HCT116 (cell line): ENCODE measurements at regions not wholly inside any gene's neighbourhood (a gene's known extent, or its start where the extent isn't known, plus 50 kb on each side); places are given as distances from the start of the nearest gene placed in this dataset.

Experiments used
- ATAC-seq: fragments of 200-7000 bp; cut with Tn5 transposase; 2 replicates; pipeline ENCODE4 v1.9.1; 2020; ENCODE audit warnings: mild to moderate bottlenecking, moderate library complexity
- BruUV-seq: library from RNA; stranded (reverse); fragments of 400-500 nt; replicated peaks from 2 replicates; lab custom pipeline; 2021; lab: Mats Ljungman, UMichigan
- CTCF ChIA-PET: fragments of 300-600 bp; sonication (Branson Sonifier 250); formaldehyde crosslinking; loops from one replicate; lab custom pipeline; 2021; ENCODE audit warnings: antibody characterized with exemption; lab: Charles Lee
- POLR2A ChIA-PET: fragments of 300-600, 350-600 bp; sonication (Branson Sonifier 250); formaldehyde crosslinking; loops from one replicate; lab custom pipeline; 2021; ENCODE audit warnings: antibody characterized with exemption; lab: Charles Lee
- RAD21 ChIA-PET, 2 experiments: fragments of 300-600 bp; sonication (Branson Sonifier 250); formaldehyde crosslinking; loops; one replicate each; lab custom pipeline; 2023; ENCODE audit warnings: low total read pairs in 2 of 2; ENCODE audit not compliant: uncharacterized antibody in 2 of 2, unreplicated experiment in 2 of 2, low non-redundant PET in 1 of 2; lab: Charles Lee
- DNase-seq: peaks from one replicate; pipeline ENCODE4 v3.0.0-alpha.2; 2010; ENCODE audit warnings: low read depth, low spot score
- H2AFZ ChIP-seq: fragments of 200-600 bp; shearing (Covaris generic), sonication (generic); 2 replicates; pipeline ENCODE4 v1.6.1; 2017; ENCODE audit warnings: low read depth, mixed run types, mixed read lengths, antibody characterized with exemption, low read length; ENCODE audit not compliant: poor library complexity, severe bottlenecking
- H3K27ac ChIP-seq: 2 replicates; pipeline ENCODE4 v1.5.1; 2012; ENCODE audit warnings: low read depth, low read length
- H3K27me3 ChIP-seq: fragments of 200-600 bp; sonication (generic); 2 replicates; pipeline ENCODE4 v1.6.1; 2016; ENCODE audit warnings: mixed run types, low read length, mixed read lengths; ENCODE audit not compliant: insufficient read depth
- H3K36me3 ChIP-seq, 2 experiments: fragments of 200-500 bp in 1 of 2; fragments of 200-600 bp in 1 of 2; sonication (Bioruptor generic) in 1 of 2; sonication (generic) in 1 of 2; 2 replicates each; pipeline versions ENCODE4 v1.5.1 to v1.6.1; 2014 to 2016; ENCODE audit warnings: low read length in 2 of 2, inconsistent platforms in 1 of 2, mixed read lengths in 1 of 2, mixed run types in 1 of 2; ENCODE audit not compliant: insufficient read depth in 2 of 2, control insufficient read depth in 1 of 2
- H3K4me1 ChIP-seq, 2 experiments: fragments of 200-600 bp in 1 of 2; sonication (generic) in 1 of 2; 2 replicates each; pipeline versions ENCODE4 v1.5.1 to v1.6.1; 2012 to 2017; ENCODE audit warnings: low read length in 2 of 2, inconsistent platforms in 1 of 2, mild to moderate bottlenecking in 1 of 2, mixed read lengths in 1 of 2, mixed run types in 1 of 2, moderate library complexity in 1 of 2; ENCODE audit not compliant: insufficient read depth in 2 of 2, control insufficient read depth in 1 of 2
- H3K4me2 ChIP-seq: fragments of 200-600 bp; sonication (generic); 2 replicates; pipeline ENCODE4 v1.6.1; 2017; ENCODE audit warnings: mixed run types, low read length, mixed read lengths
- H3K4me3 ChIP-seq, 2 experiments: fragments of 200-600 bp in 1 of 2; sonication (generic) in 1 of 2; replicated peaks in 1 of 2; 2 replicates each; pipeline ENCODE4 v1.5.1; 2011 to 2016; ENCODE audit warnings: low read length in 2 of 2, control low read depth in 1 of 2, low read depth in 1 of 2, mild to moderate bottlenecking in 1 of 2, mixed read lengths in 1 of 2, mixed run types in 1 of 2
- H3K79me2 ChIP-seq: fragments of 200-600 bp; sonication (generic); 2 replicates; pipeline ENCODE4 v1.6.1; 2017; ENCODE audit warnings: mild to moderate bottlenecking, mixed run types, low read length, moderate library complexity, mixed read lengths; ENCODE audit not compliant: insufficient read depth
- H3K9ac ChIP-seq: fragments of 200-600 bp; sonication (generic); 2 replicates; pipeline ENCODE4 v1.6.1; 2016; ENCODE audit warnings: low read length, mixed read lengths
- H3K9me2 ChIP-seq: fragments of 200-600 bp; sonication (generic), shearing (Covaris generic); 2 replicates; pipeline ENCODE4 v1.6.1; 2017; ENCODE audit warnings: mixed run types, mild to moderate bottlenecking, moderate library complexity; ENCODE audit not compliant: insufficient read depth
- H3K9me3 ChIP-seq, 2 experiments: fragments of 200-500 bp in 1 of 2; fragments of 200-600 bp in 1 of 2; sonication (Bioruptor generic) in 1 of 2; sonication (generic) in 1 of 2; 2 replicates each; pipeline ENCODE4 v1.6.1; 2014 to 2017; ENCODE audit warnings: low read length in 2 of 2, mixed read lengths in 2 of 2, inconsistent platforms in 1 of 2, low read depth in 1 of 2, mild to moderate bottlenecking in 1 of 2, mixed run types in 1 of 2, moderate library complexity in 1 of 2; ENCODE audit not compliant: control insufficient read depth in 1 of 2, insufficient read depth in 1 of 2
- H4K20me1 ChIP-seq: fragments of 200-600 bp; sonication (generic), shearing (Covaris generic); 2 replicates; pipeline ENCODE4 v1.6.1; 2017; ENCODE audit warnings: mixed run types, mild to moderate bottlenecking, moderate library complexity; ENCODE audit not compliant: insufficient read depth
- ATF3 ChIP-seq: IDR thresholded peaks from 2 replicates; pipeline ENCODE4 v1.6.1; 2012
- CEBPB ChIP-seq: IDR thresholded peaks from 2 replicates; pipeline ENCODE4 v1.6.1; 2012; ENCODE audit warnings: low read depth
- EZH2 ChIP-seq: fragments of 200-600 bp; sonication (generic); IDR thresholded peaks from 2 replicates; pipeline ENCODE4 v1.6.1; 2017; ENCODE audit warnings: antibody characterized with exemption, mixed run types
- EZH2phosphoT487 ChIP-seq: fragments of 200-600 bp; IDR thresholded peaks from 2 replicates; pipeline ENCODE4 v1.6.1; 2018; ENCODE audit warnings: antibody characterized with exemption, borderline replicate concordance
- FOSL1 ChIP-seq: IDR thresholded peaks from 2 replicates; pipeline ENCODE4 v1.6.1; 2012; ENCODE audit warnings: low read depth
- JUND ChIP-seq: IDR thresholded peaks from 2 replicates; pipeline ENCODE4 v1.6.1; 2012
- MAX ChIP-seq: IDR thresholded peaks from 2 replicates; pipeline ENCODE4 v1.6.1; 2012
- POLR2A ChIP-seq: IDR thresholded peaks from 2 replicates; pipeline ENCODE4 v1.7.0; 2011; ENCODE audit warnings: borderline replicate concordance; ENCODE audit not compliant: insufficient read depth, insufficient read length; ENCODE audit errors: extremely low read depth
- POLR2AphosphoS5 ChIP-seq: IDR thresholded peaks from 2 replicates; pipeline ENCODE4 v1.6.1; 2011; ENCODE audit warnings: mild to moderate bottlenecking, low read depth, low read length, moderate library complexity
- SIN3A ChIP-seq: IDR thresholded peaks from 2 replicates; pipeline ENCODE4 v1.6.1; 2012; ENCODE audit warnings: low read depth
- SRF ChIP-seq: IDR thresholded peaks from 2 replicates; pipeline ENCODE4 v1.6.1; 2012; ENCODE audit warnings: low read depth
- TCF7L2 ChIP-seq: IDR thresholded peaks from 2 replicates; pipeline ENCODE4 v1.7.0; 2011; ENCODE audit warnings: borderline replicate concordance, inconsistent platforms; ENCODE audit not compliant: insufficient read depth, insufficient read length; ENCODE audit errors: extremely low read depth
- YY1 ChIP-seq: IDR thresholded peaks from 2 replicates; pipeline ENCODE4 v1.6.1; 2011; ENCODE audit warnings: low read length, low read depth, moderate library complexity, mild to moderate bottlenecking; ENCODE audit not compliant: insufficient replicate concordance; ENCODE audit errors: extremely low read depth
- ZBTB33 ChIP-seq: IDR thresholded peaks from 2 replicates; pipeline ENCODE4 v1.6.1; 2011; ENCODE audit warnings: mild to moderate bottlenecking, low read length, moderate library complexity; ENCODE audit not compliant: insufficient replicate concordance; ENCODE audit errors: extremely low read depth
- ZNF274 ChIP-seq: fragments of 200-500 bp; sonication (Bioruptor generic); IDR thresholded peaks from 2 replicates; pipeline ENCODE4 v1.6.1; 2014; ENCODE audit warnings: mild to moderate bottlenecking, low read depth, low read length, inconsistent platforms
- intact Hi-C: fragments of 100-400 bp; cut with micrococcal nuclease; formaldehyde crosslinking; loops from 2 replicates; pipeline ENCODE4 v1.10.0; 2022
- TF ChIP-seq, protein P1 (sequence below), 3 experiments: fragments of 200-600 bp in 1 of 3; sonication (generic) in 1 of 3; IDR thresholded peaks in 2 of 3; conservative IDR thresholded peaks in 1 of 3; 2 replicates each; pipeline ENCODE4 v1.5.1; 2012 to 2017; ENCODE audit warnings: low read depth in 2 of 3, low read length in 2 of 3, antibody characterized with exemption in 1 of 3, borderline replicate concordance in 1 of 3, control low read depth in 1 of 3, mild to moderate bottlenecking in 1 of 3, mixed read lengths in 1 of 3, mixed run types in 1 of 3, moderate library complexity in 1 of 3; ENCODE audit not compliant: insufficient read depth in 1 of 3
- TF ChIP-seq, protein P2 (sequence below): IDR thresholded peaks from 2 replicates; pipeline ENCODE4 v1.6.1; 2012; ENCODE audit warnings: low read depth

GRCh38 chr15:31456354-31457060 is 129.9 kb downstream of the KLF13 start (continued):
- TF ChIP-seq EZH2phosphoT487, result no peak
- TF ChIP-seq POLR2AphosphoS5, result no peak
- TF ChIP-seq, protein P1, sequence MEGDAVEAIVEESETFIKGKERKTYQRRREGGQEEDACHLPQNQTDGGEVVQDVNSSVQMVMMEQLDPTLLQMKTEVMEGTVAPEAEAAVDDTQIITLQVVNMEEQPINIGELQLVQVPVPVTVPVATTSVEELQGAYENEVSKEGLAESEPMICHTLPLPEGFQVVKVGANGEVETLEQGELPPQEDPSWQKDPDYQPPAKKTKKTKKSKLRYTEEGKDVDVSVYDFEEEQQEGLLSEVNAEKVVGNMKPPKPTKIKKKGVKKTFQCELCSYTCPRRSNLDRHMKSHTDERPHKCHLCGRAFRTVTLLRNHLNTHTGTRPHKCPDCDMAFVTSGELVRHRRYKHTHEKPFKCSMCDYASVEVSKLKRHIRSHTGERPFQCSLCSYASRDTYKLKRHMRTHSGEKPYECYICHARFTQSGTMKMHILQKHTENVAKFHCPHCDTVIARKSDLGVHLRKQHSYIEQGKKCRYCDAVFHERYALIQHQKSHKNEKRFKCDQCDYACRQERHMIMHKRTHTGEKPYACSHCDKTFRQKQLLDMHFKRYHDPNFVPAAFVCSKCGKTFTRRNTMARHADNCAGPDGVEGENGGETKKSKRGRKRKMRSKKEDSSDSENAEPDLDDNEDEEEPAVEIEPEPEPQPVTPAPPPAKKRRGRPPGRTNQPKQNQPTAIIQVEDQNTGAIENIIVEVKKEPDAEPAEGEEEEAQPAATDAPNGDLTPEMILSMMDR (IDR thresholded peaks at IDR 0.05 in 2 of 3, conservative IDR thresholded peaks at IDR 0.05 in 1 of 3; ENCODE audit: borderline replicate concordance in 1 of 3, insufficient read depth in 1 of 3, low read depth in 2 of 3, low read length in 2 of 3), result no peak
- TF ChIP-seq ZNF274, result no peak
- TF ChIP-seq YY1, result no peak
- TF ChIP-seq CEBPB, result no peak
- TF ChIP-seq SIN3A, result no peak
- TF ChIP-seq SRF, result no peak
- TF ChIP-seq JUND, result no peak
- no peak for TF ChIP-seq ATF3
- TF ChIP-seq TCF7L2, result no peak

DNA sequence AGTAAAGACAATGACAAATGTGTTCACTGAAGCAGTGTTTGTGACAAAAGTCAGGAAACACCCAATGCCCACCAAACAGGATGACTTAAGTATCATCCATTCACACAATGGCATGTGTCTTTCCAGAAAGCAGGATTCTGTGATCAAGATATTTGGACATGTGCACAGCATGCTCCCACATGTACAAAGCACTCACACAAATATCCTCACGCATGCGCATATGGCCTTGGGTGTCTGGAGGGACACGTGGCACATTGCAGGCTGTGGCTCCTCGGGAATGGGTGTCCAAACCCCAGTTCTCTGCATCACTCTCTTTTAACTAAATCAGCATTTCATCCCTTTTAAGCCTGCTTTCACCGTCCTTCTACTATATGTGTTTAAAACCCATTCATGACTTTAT is 130.5 kb downstream of the KLF13 start:
- Histone ChIP-seq H2AFZ (no peak overlapping the region), H3K9ac (no peak overlapping the region), H3K27ac (no peak overlapping the region), H3K27me3 (no peaks in the 10 kb centered on the region), H3K4me1 (no peaks in the 10 kb centered on the region), H3K4me3 (no peak overlapping the region), H3K4me2 (no peak overlapping the region), H3K9me2 (no peaks in the 10 kb centered on the region), H4K20me1 (no peaks in the 10 kb centered on the region), H3K79me2 (no peaks in the 10 kb centered on the region), H3K9me3 (no peaks in the 10 kb centered on the region), H3K36me3 (no peaks in the 10 kb centered on the region)
- ChIA-PET RAD21 (no interaction called here), CTCF (no interaction called here), POLR2A (no interaction called here)
- intact Hi-C loops, result no loop called here
- no TSS peak for BruUV-seq
- DNase-seq, result no peak
- ATAC-seq, result no peak
- TF ChIP-seq ZBTB33 (no peak), YY1 (no peak), POLR2A (no peak), POLR2AphosphoS5 (no peak), MAX (no peak), EZH2 (no peak), SIN3A (no peak), FOSL1 (no peak), CEBPB (no peak)
- TF ChIP-seq, protein P2, sequence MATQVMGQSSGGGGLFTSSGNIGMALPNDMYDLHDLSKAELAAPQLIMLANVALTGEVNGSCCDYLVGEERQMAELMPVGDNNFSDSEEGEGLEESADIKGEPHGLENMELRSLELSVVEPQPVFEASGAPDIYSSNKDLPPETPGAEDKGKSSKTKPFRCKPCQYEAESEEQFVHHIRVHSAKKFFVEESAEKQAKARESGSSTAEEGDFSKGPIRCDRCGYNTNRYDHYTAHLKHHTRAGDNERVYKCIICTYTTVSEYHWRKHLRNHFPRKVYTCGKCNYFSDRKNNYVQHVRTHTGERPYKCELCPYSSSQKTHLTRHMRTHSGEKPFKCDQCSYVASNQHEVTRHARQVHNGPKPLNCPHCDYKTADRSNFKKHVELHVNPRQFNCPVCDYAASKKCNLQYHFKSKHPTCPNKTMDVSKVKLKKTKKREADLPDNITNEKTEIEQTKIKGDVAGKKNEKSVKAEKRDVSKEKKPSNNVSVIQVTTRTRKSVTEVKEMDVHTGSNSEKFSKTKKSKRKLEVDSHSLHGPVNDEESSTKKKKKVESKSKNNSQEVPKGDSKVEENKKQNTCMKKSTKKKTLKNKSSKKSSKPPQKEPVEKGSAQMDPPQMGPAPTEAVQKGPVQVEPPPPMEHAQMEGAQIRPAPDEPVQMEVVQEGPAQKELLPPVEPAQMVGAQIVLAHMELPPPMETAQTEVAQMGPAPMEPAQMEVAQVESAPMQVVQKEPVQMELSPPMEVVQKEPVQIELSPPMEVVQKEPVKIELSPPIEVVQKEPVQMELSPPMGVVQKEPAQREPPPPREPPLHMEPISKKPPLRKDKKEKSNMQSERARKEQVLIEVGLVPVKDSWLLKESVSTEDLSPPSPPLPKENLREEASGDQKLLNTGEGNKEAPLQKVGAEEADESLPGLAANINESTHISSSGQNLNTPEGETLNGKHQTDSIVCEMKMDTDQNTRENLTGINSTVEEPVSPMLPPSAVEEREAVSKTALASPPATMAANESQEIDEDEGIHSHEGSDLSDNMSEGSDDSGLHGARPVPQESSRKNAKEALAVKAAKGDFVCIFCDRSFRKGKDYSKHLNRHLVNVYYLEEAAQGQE, result no peak
